ENCODE measurements at regions not wholly inside any gene's neighbourhood (a gene's known extent, or its start where the extent isn't known, plus 50 kb on each side); places are given as distances from the start of the nearest gene placed in this dataset.

GRCh38 chr10:31081937-31082840 lies 50.5 kb upstream of the ZNF438 start:
- DNase-seq (no peak), ATAC-seq (no peak)

GRCh38 chr10:31083765-31084184 lies 52.1 kb upstream of the ZNF438 start:
- DNase-seq (peak; percentile 73), ATAC-seq (peak; percentile 83)

- DNase-seq (no peak), ATAC-seq (no peak)
Measured at GRCh38 chr10:31087011-31087410, 55.3 kb upstream of the ZNF438 start.

- ATAC-seq (no peak), DNase-seq (no peak)
Measured at GRCh38 chr10:31087851-31088250, 56.2 kb upstream of the ZNF438 start.

- ATAC-seq (peak; percentile 51), DNase-seq (no peak)
Measured at GRCh38 chr10:31090894-31091607, 59.4 kb upstream of the ZNF438 start.

- ATAC-seq (no peak), DNase-seq (no peak)
Measured at GRCh38 chr10:31095677-31096560, 64.3 kb upstream of the ZNF438 start.

- DNase-seq (no peak), ATAC-seq (no peak)
Measured at GRCh38 chr10:31098046-31098445, 66.4 kb upstream of the ZNF438 start.

GRCh38 chr10:31099094-31099493 lies 67.4 kb upstream of the ZNF438 start:
- DNase-seq: no peak
- ATAC-seq: no peak

GRCh38 chr10:31099664-31100063 lies 68.0 kb upstream of the ZNF438 start:
- DNase-seq: peak; percentile 47
- peak; percentile 24 for ATAC-seq

GRCh38 chr10:31100115-31100601 lies 68.5 kb upstream of the ZNF438 start:
- DNase-seq: no peak
- no peak for ATAC-seq

- ATAC-seq (no peak), DNase-seq (no peak)
Measured at GRCh38 chr10:31100662-31101061, 69.0 kb upstream of the ZNF438 start.

GRCh38 chr10:31101123-31101522 lies 69.5 kb upstream of the ZNF438 start:
- DNase-seq (peak; percentile 68), ATAC-seq (peak; percentile 98)

- DNase-seq: no peak
- no peak for ATAC-seq
Measured at GRCh38 chr10:31102421-31102820, 70.8 kb upstream of the ZNF438 start.

GRCh38 chr10:31103112-31103511 lies 71.4 kb upstream of the ZNF438 start:
- ATAC-seq: no peak
- DNase-seq: no peak

- DNase-seq (no peak), ATAC-seq (no peak)
Measured at GRCh38 chr10:31112961-31113360, 81.3 kb upstream of the ZNF438 start.

- no peak for DNase-seq
Measured at GRCh38 chr10:31116226-31116625, 84.6 kb upstream of the ZNF438 start.

GRCh38 chr10:31118556-31118955 lies 86.9 kb upstream of the ZNF438 start:
- DNase-seq (no peak), ATAC-seq (no peak)

More at GRCh38 chr10:31116226-31116625, 84.6 kb upstream of the ZNF438 start:
- peak; percentile 73 for ATAC-seq

GRCh38 chr10:31120392-31120791 lies 88.7 kb upstream of the ZNF438 start:
- no peak for ATAC-seq
- no peak for DNase-seq

GRCh38 chr10:31120961-31121685 lies 89.5 kb upstream of the ZNF438 start:
- ATAC-seq (no peak), DNase-seq (no peak)

GRCh38 chr10:31121757-31122577 lies 90.3 kb upstream of the ZNF438 start:
- DNase-seq: no peak
- ATAC-seq: no peak

GRCh38 chr10:31123946-31124345 lies 92.3 kb upstream of the ZNF438 start:
- DNase-seq (no peak), ATAC-seq (no peak)
